ENCODE measurements at regions not wholly inside any gene's neighbourhood (a gene's known extent, or its start where the extent isn't known, plus 50 kb on each side); places are given as distances from the start of the nearest gene placed in this dataset.

DNA sequence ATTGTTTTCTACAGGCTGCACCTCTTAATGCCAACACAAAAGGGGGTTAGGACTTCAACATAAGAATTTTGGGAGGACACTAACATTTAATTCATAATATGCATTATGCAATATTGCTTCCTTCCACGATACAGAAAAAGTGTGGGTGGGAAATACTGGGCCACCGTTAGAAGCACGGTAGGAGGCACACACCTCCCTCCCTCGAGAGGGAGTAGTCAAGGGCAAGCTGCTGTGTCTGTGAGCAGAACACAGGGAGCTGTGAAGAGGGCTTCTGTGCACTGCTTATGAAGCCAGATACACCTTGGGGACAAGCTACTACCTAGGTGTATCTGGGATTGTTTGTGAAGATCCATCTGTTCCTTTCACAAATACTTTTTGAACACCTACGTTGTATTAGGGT lies 109.3 kb upstream of the PLET1 start:
- H3K27me3 ChIP-seq (ENCODE audit: control insufficient read depth, insufficient read depth, low read length), result no peaks in the 10 kb centered on the region
- H3K4me1 ChIP-seq (ENCODE audit: control insufficient read depth, insufficient read depth, low read length), result no peaks in the 10 kb centered on the region
- no peaks in the 10 kb centered on the region for H3K36me3 ChIP-seq (ENCODE audit: control insufficient read depth, insufficient read depth, low read length)
- no CpG with 5 or more reads among the region's 5 CpGs for WGBS (ENCODE audit: insufficient coverage, low lambda C conversion rate)
- no peak overlapping the region for H3K4me3 ChIP-seq (ENCODE audit: low read length)
- DNase-seq, result no peak
- H3K9me3 ChIP-seq (ENCODE audit: control insufficient read depth, low read depth, low read length), result no peaks in the 10 kb centered on the region
- no peak overlapping the region for H3K27ac ChIP-seq (ENCODE audit: low read length)

DNA sequence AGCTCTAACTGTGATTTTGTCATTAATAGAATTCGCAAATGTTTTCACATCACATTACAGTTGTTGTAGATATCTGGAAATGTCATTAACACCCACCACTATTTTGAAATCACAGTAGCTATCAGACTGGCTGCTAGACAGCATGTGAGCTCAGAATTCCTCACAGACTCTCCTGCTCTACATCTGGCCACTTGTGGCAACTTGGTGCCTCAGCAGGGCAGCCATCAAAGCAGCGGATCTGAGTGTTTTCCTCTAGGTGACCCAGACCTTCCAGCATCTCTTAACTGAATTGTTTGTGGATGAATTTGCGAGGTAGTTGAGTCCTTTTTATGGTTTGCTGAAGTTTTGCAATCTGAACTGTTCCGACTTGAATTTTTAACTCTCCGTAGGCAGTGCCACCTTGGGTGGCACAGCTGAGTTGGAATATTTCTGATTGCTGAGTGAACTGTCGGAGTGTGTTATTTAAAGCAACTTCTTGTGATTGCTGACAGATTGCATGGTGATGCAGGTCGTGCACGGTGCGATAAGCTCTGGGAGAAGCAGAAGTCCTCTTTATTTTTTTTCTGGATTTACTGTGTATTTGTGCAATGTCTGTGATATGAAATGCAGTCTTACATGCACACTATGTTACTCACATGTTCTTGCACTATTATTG lies 114.0 kb upstream of the PLET1 start:
- Histone ChIP-seq H3K9me3 (ENCODE audit: control insufficient read depth, low read depth, low read length) (no peaks in the 10 kb centered on the region), H3K4me3 (ENCODE audit: low read length) (no peak overlapping the region), H3K27me3 (ENCODE audit: control insufficient read depth, insufficient read depth, low read length) (no peaks in the 10 kb centered on the region), H3K4me1 (ENCODE audit: control insufficient read depth, insufficient read depth, low read length) (no peaks in the 10 kb centered on the region), H3K36me3 (ENCODE audit: control insufficient read depth, insufficient read depth, low read length) (no peaks in the 10 kb centered on the region), H3K27ac (ENCODE audit: low read length) (no peak overlapping the region)
- WGBS (ENCODE audit: insufficient coverage, low lambda C conversion rate), result 60% methylated on average over 1 of the region's 9 CpGs
- no peak for DNase-seq

DNA sequence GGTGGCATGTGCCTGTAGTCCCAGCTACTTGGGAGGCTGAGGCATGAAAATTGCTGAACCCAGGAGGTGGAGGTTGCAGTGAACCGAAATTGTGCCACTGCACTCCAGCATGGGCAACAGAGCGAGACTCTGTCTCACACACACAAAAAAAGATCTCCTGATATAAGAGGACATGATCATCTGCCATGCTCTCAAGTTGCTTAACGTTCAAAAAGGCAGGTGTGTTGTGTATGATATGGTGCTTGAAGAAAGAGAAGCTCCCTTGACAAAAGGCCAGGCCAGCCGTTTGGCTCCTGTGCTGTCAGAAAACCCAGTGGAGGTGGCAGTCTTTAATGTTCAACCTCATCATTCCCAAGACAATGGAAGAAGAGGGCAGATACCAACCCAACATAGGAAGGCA lies 117.3 kb upstream of the PLET1 start:
- DNase-seq, result no peak
- no peaks in the 10 kb centered on the region for H3K4me1 ChIP-seq (ENCODE audit: control insufficient read depth, insufficient read depth, low read length)
- no peaks in the 10 kb centered on the region for H3K9me3 ChIP-seq (ENCODE audit: control insufficient read depth, low read depth, low read length)
- no peaks in the 10 kb centered on the region for H3K36me3 ChIP-seq (ENCODE audit: control insufficient read depth, insufficient read depth, low read length)
- no CpG with 5 or more reads among the region's 4 CpGs for WGBS (ENCODE audit: insufficient coverage, low lambda C conversion rate)
- no peaks in the 10 kb centered on the region for H3K27me3 ChIP-seq (ENCODE audit: control insufficient read depth, insufficient read depth, low read length)
- no peak overlapping the region for H3K27ac ChIP-seq (ENCODE audit: low read length)
- no peak overlapping the region for H3K4me3 ChIP-seq (ENCODE audit: low read length)

GRCh38 chr11:112380464-112380863 lies 119.8 kb upstream of the PLET1 start:
- 100% methylated on average over 1 of the region's 9 CpGs for WGBS (ENCODE audit: insufficient coverage, low lambda C conversion rate)
- no peak overlapping the region for H3K4me3 ChIP-seq (ENCODE audit: low read length)
- DNase-seq, result no peak
- H3K9me3 ChIP-seq (ENCODE audit: control insufficient read depth, low read depth, low read length), result no peaks in the 10 kb centered on the region
- H3K4me1 ChIP-seq (ENCODE audit: control insufficient read depth, insufficient read depth, low read length), result no peaks in the 10 kb centered on the region
- no peaks in the 10 kb centered on the region for H3K27me3 ChIP-seq (ENCODE audit: control insufficient read depth, insufficient read depth, low read length)
- H3K27ac ChIP-seq (ENCODE audit: low read length), result no peak overlapping the region
- H3K36me3 ChIP-seq (ENCODE audit: control insufficient read depth, insufficient read depth, low read length), result no peaks in the 10 kb centered on the region

DNA sequence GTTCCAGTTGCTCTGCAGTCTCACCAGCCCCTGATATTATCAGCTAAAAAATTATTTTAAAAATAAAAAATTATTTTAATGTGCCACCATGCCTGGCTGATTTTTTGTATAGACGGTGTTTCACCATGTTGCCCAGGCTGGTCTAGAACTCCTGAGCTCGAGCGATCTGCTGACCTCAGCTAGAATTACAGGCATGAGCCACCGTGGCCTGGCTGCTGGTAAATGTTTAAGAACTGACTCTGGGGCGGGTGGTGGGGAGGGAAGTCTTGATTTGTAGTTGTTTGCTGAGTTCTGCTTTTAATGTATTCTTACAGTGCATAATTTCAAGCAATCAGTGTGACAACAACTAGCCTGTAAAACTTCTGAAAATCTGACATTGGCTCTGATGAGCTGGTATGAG lies 120.9 kb upstream of the PLET1 start:
- Histone ChIP-seq H3K27ac (ENCODE audit: low read length) (no peak overlapping the region), H3K36me3 (ENCODE audit: control insufficient read depth, insufficient read depth, low read length) (no peaks in the 10 kb centered on the region), H3K27me3 (ENCODE audit: control insufficient read depth, insufficient read depth, low read length) (no peaks in the 10 kb centered on the region), H3K4me3 (ENCODE audit: low read length) (no peak overlapping the region), H3K9me3 (ENCODE audit: control insufficient read depth, low read depth, low read length) (no peaks in the 10 kb centered on the region), H3K4me1 (ENCODE audit: control insufficient read depth, insufficient read depth, low read length) (no peaks in the 10 kb centered on the region)
- no CpG with 5 or more reads among the region's 5 CpGs for WGBS (ENCODE audit: insufficient coverage, low lambda C conversion rate)
- DNase-seq, result no peak

DNA sequence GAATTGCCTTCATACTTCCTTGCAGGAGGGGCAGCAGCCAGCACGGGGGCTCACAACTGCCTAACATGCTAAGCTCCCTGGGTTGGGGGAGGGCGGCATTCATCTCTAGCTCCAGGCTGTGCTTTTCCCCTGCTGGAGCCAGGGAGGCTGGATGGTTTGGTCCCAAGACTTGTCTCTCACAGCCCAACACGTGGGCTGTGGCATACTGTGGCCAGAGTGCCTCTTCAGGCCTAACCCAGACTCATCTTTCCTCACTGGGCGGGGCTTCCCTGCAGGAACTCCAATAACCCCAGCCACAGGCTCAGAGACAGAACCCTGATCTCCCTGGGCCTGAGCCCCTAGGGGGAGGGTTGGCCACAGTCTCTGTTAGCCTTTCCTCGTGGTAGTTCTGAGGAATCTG lies 121.9 kb upstream of the PLET1 start:
- no CpG with 5 or more reads among the region's 5 CpGs for WGBS (ENCODE audit: insufficient coverage, low lambda C conversion rate)
- no peak overlapping the region for H3K27ac ChIP-seq (ENCODE audit: low read length)
- no peak for DNase-seq
- H3K9me3 ChIP-seq (ENCODE audit: control insufficient read depth, low read depth, low read length), result no peaks in the 10 kb centered on the region
- H3K27me3 ChIP-seq (ENCODE audit: control insufficient read depth, insufficient read depth, low read length), result no peaks in the 10 kb centered on the region
- no peak overlapping the region for H3K4me3 ChIP-seq (ENCODE audit: low read length)
- no peaks in the 10 kb centered on the region for H3K36me3 ChIP-seq (ENCODE audit: control insufficient read depth, insufficient read depth, low read length)
- H3K4me1 ChIP-seq (ENCODE audit: control insufficient read depth, insufficient read depth, low read length), result no peaks in the 10 kb centered on the region

DNA sequence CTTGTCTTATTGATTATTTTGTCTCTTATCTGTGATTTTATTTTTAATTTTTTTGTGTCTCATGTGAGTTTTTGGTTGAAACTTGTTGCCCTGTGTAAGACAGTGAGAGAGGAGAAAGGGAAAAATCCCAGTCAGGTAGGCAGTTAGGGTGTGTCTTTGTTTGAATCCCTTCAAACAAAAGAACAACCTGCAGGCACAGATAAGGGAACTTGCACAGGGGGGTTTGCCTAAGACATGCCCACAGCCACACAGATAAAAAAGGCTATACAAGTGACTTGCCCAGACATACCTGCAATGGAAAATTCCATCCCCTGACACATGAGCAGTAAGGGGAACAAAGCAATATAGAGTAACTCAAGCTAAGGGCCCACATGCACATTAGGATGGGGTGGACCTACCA lies 127.8 kb upstream of the PLET1 start:
- Histone ChIP-seq H3K4me1 (ENCODE audit: control insufficient read depth, insufficient read depth, low read length) (no peaks in the 10 kb centered on the region), H3K9me3 (ENCODE audit: control insufficient read depth, low read depth, low read length) (no peaks in the 10 kb centered on the region), H3K27me3 (ENCODE audit: control insufficient read depth, insufficient read depth, low read length) (no peaks in the 10 kb centered on the region), H3K27ac (ENCODE audit: low read length) (no peak overlapping the region), H3K36me3 (ENCODE audit: control insufficient read depth, insufficient read depth, low read length) (no peaks in the 10 kb centered on the region), H3K4me3 (ENCODE audit: low read length) (no peak overlapping the region)
- DNase-seq, result no peak

DNA sequence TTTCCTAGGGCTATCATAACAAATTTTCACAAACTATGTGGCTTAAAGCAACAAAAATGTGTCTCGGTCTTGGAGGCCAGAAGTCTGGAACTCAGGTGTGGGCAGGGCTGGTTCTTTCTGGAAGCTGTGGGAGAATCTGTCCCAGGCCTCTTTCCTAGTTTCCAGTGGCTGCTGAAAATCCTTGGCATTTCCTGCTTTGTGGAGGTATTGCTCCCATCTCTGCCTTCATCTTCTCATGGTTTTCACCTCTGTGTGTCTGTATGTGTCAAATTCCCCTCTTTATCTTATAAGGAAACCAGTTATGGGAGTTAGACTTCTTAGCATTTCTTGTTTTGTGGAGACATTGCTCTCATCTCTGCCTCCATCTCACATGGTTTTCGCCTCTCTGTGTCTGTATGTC lies 130.4 kb upstream of the PLET1 start:
- WGBS (ENCODE audit: insufficient coverage, low lambda C conversion rate), result 0% methylated on average over 1 of the region's 2 CpGs
- Histone ChIP-seq H3K4me3 (ENCODE audit: low read length) (no peak overlapping the region), H3K27ac (ENCODE audit: low read length) (no peak overlapping the region), H3K36me3 (ENCODE audit: control insufficient read depth, insufficient read depth, low read length) (no peaks in the 10 kb centered on the region), H3K27me3 (ENCODE audit: control insufficient read depth, insufficient read depth, low read length) (no peaks in the 10 kb centered on the region), H3K4me1 (ENCODE audit: control insufficient read depth, insufficient read depth, low read length) (no peaks in the 10 kb centered on the region), H3K9me3 (ENCODE audit: control insufficient read depth, low read depth, low read length) (no peaks in the 10 kb centered on the region)
- DNase-seq, result no peak

- H3K4me1 ChIP-seq (ENCODE audit: control insufficient read depth, insufficient read depth, low read length), result no peaks in the 10 kb centered on the region
- no peak overlapping the region for H3K27ac ChIP-seq (ENCODE audit: low read length)
- WGBS (ENCODE audit: insufficient coverage, low lambda C conversion rate), result no CpG with 5 or more reads among the region's 5 CpGs
- H3K9me3 ChIP-seq (ENCODE audit: control insufficient read depth, low read depth, low read length), result no peaks in the 10 kb centered on the region
- no peak overlapping the region for H3K4me3 ChIP-seq (ENCODE audit: low read length)
- no peaks in the 10 kb centered on the region for H3K27me3 ChIP-seq (ENCODE audit: control insufficient read depth, insufficient read depth, low read length)
- no peak for DNase-seq
- no peaks in the 10 kb centered on the region for H3K36me3 ChIP-seq (ENCODE audit: control insufficient read depth, insufficient read depth, low read length)
Measured at GRCh38 chr11:112392904-112393303, 132.2 kb upstream of the PLET1 start.

DNA sequence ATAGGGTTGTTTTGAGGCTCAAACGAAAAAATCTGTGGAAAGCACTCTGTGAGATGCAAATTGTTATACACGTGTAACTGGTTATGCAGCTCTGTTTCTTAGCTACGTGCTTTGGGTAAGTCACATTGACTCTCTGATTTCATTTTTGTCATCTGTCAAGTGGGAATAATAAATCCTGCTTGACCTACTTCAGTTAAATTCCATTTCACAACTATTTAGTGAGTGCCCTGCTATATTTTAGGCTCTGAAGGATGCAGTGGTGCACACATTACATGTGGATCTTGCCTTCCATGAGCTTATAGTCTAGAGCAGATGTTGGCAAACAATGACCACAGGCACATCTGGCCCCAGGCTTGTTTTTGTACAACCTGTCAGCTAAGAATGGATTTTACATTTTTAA lies 133.6 kb upstream of the PLET1 start:
- Histone ChIP-seq H3K36me3 (ENCODE audit: control insufficient read depth, insufficient read depth, low read length) (no peaks in the 10 kb centered on the region), H3K4me1 (ENCODE audit: control insufficient read depth, insufficient read depth, low read length) (no peaks in the 10 kb centered on the region), H3K4me3 (ENCODE audit: low read length) (no peak overlapping the region), H3K27ac (ENCODE audit: low read length) (no peak overlapping the region), H3K27me3 (ENCODE audit: control insufficient read depth, insufficient read depth, low read length) (no peaks in the 10 kb centered on the region), H3K9me3 (ENCODE audit: control insufficient read depth, low read depth, low read length) (no peaks in the 10 kb centered on the region)
- WGBS (ENCODE audit: insufficient coverage, low lambda C conversion rate), result no CpG with 5 or more reads among the region's 3 CpGs
- DNase-seq, result no peak

DNA sequence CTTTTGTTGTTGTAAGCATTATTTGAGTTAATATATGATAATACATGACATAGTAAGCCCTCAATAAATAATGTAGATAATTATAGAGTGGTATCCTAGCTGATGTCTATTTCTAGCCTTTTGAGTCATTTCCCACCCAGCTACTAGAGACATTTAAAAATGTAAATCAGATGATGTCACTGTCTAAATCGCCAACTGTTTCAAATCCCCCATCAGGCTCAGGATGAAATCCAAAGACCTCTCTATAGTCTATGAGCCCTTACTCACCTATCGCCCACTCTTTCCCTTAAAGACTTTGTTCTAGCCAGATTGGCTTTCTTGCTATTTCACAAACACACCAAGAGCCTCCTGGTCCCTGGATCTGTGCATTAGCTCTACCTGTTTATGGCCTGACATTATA lies 135.4 kb upstream of the PLET1 start:
- Histone ChIP-seq H3K27me3 (ENCODE audit: control insufficient read depth, insufficient read depth, low read length) (no peaks in the 10 kb centered on the region), H3K36me3 (ENCODE audit: control insufficient read depth, insufficient read depth, low read length) (no peaks in the 10 kb centered on the region), H3K9me3 (ENCODE audit: control insufficient read depth, low read depth, low read length) (no peaks in the 10 kb centered on the region), H3K27ac (ENCODE audit: low read length) (no peak overlapping the region), H3K4me1 (ENCODE audit: control insufficient read depth, insufficient read depth, low read length) (no peaks in the 10 kb centered on the region), H3K4me3 (ENCODE audit: low read length) (no peak overlapping the region)
- no peak for DNase-seq
- 60% methylated on average over 1 of the region's 2 CpGs for WGBS (ENCODE audit: insufficient coverage, low lambda C conversion rate)

Measured in large intestine (tissue), 3 donors.